ENCODE measurements at regions not wholly inside any gene's neighbourhood (a gene's known extent, or its start where the extent isn't known, plus 50 kb on each side); places are given as distances from the start of the nearest gene placed in this dataset.
"Not testable (repeated sequence)": the region's sequence is repeated elsewhere in the genome, so short reads cannot be mapped to it uniquely, and the experiment has no call there.

- no peak for DNase-seq (ENCODE audit: low read depth)
Observed at GRCh38 chr4:13678186-13678924, 50.8 kb upstream of the BOD1L1 start.

- DNase-seq (ENCODE audit: low read depth) = no peak
Observed at GRCh38 chr4:13681570-13681969, 54.0 kb upstream of the BOD1L1 start.

- no peak for DNase-seq (ENCODE audit: low read depth)
Observed at GRCh38 chr4:13694256-13694655, 66.7 kb upstream of the BOD1L1 start.

GRCh38 chr4:13698296-13698695 is 70.8 kb upstream of the BOD1L1 start:
- no peak for DNase-seq (ENCODE audit: low read depth)

- DNase-seq (ENCODE audit: low read depth) = peak; percentile 61
Observed at GRCh38 chr4:13700021-13700857, 72.7 kb upstream of the BOD1L1 start.

GRCh38 chr4:13700858-13701140 is 73.3 kb upstream of the BOD1L1 start:
- not testable (repeated sequence) for DNase-seq (ENCODE audit: low read depth)

GRCh38 chr4:13701937-13702446 is 74.5 kb upstream of the BOD1L1 start:
- peak; percentile 100 for DNase-seq (ENCODE audit: low read depth)

- DNase-seq (ENCODE audit: low read depth) = no peak
Observed at GRCh38 chr4:13703096-13703495, 75.6 kb upstream of the BOD1L1 start.

GRCh38 chr4:13704035-13704434 is 76.5 kb upstream of the BOD1L1 start:
- DNase-seq (ENCODE audit: low read depth) = peak; percentile 21

- no peak for DNase-seq (ENCODE audit: low read depth)
Observed at GRCh38 chr4:13704761-13705160, 77.2 kb upstream of the BOD1L1 start.

GRCh38 chr4:13705521-13706041 is 78.1 kb upstream of the BOD1L1 start:
- DNase-seq (ENCODE audit: low read depth) = peak; percentile 100

GRCh38 chr4:13706120-13706519 is 78.6 kb upstream of the BOD1L1 start:
- DNase-seq (ENCODE audit: low read depth) = peak; percentile 62

GRCh38 chr4:13706716-13707115 is 79.2 kb upstream of the BOD1L1 start:
- DNase-seq (ENCODE audit: low read depth) = peak; percentile 92

GRCh38 chr4:13710246-13710885 is 82.8 kb upstream of the BOD1L1 start:
- no peak for DNase-seq (ENCODE audit: low read depth)

- DNase-seq (ENCODE audit: low read depth) = no peak
Observed at GRCh38 chr4:13711233-13711785, 83.8 kb upstream of the BOD1L1 start.

GRCh38 chr4:13721894-13722293 is 94.4 kb upstream of the BOD1L1 start:
- no peak for DNase-seq (ENCODE audit: low read depth)

- DNase-seq (ENCODE audit: low read depth) = peak; percentile 41
Observed at GRCh38 chr4:13722649-13723048, 95.1 kb upstream of the BOD1L1 start.

GRCh38 chr4:13728761-13729160 is 101.2 kb upstream of the BOD1L1 start:
- no peak for DNase-seq (ENCODE audit: low read depth)

GRCh38 chr4:13731019-13731418 is 103.5 kb upstream of the BOD1L1 start:
- no peak for DNase-seq (ENCODE audit: low read depth)

GRCh38 chr4:13733817-13734216 is 106.3 kb upstream of the BOD1L1 start:
- peak; percentile 69 for DNase-seq (ENCODE audit: low read depth)

GRCh38 chr4:13750594-13750993 is 123.1 kb upstream of the BOD1L1 start:
- peak; percentile 66 for DNase-seq (ENCODE audit: low read depth)

GRCh38 chr4:13761581-13761980 is 134.1 kb upstream of the BOD1L1 start:
- DNase-seq (ENCODE audit: low read depth) = not testable (repeated sequence)

All from renal cortical epithelial cell (primary cell).